ENCODE measurements at regions not wholly inside any gene's neighbourhood (a gene's known extent, or its start where the extent isn't known, plus 50 kb on each side); places are given as distances from the start of the nearest gene placed in this dataset.

GRCh38 chr13:100904293-100904976 is 229.8 kb upstream of the TMTC4 start:
- peaks cover 8% of the 10 kb centered on the region for H3K27me3 Mint-ChIP-seq (ENCODE audit: insufficient read depth)
- H3K9me3 Mint-ChIP-seq, result no peaks in the 10 kb centered on the region
- H3K27ac Mint-ChIP-seq, result no peak overlapping the region
- no peaks in the 10 kb centered on the region for H3K36me3 Mint-ChIP-seq (ENCODE audit: low read depth)
- no peak overlapping the region for H3K4me3 Mint-ChIP-seq
- no peak for TF ChIP-seq CTCF (IDR thresholded peaks at IDR 0.05)
- H3K4me1 Mint-ChIP-seq (ENCODE audit: low read depth), result no peaks in the 10 kb centered on the region
- DNase-seq, result no peak

GRCh38 chr13:100899720-100900316 is 225.2 kb upstream of the TMTC4 start:
- no peak for TF ChIP-seq CTCF (IDR thresholded peaks at IDR 0.05)
- Mint-ChIP-seq H3K9me3 (no peaks in the 10 kb centered on the region), H3K36me3 (ENCODE audit: low read depth) (no peaks in the 10 kb centered on the region), H3K27ac (no peak overlapping the region), H3K4me3 (no peak overlapping the region), H3K27me3 (ENCODE audit: insufficient read depth) (peaks cover 6% of the 10 kb centered on the region), H3K4me1 (ENCODE audit: low read depth) (no peaks in the 10 kb centered on the region)
- no peak for DNase-seq

GRCh38 chr13:100898431-100898830 is 223.8 kb upstream of the TMTC4 start:
- Mint-ChIP-seq H3K27me3 (ENCODE audit: insufficient read depth) (peaks cover 2% of the 10 kb centered on the region), H3K4me1 (ENCODE audit: low read depth) (no peaks in the 10 kb centered on the region), H3K27ac (no peak overlapping the region), H3K36me3 (ENCODE audit: low read depth) (no peaks in the 10 kb centered on the region), H3K9me3 (no peaks in the 10 kb centered on the region), H3K4me3 (no peak overlapping the region)
- no peak for TF ChIP-seq CTCF (IDR thresholded peaks at IDR 0.05)
- no peak for DNase-seq

- Mint-ChIP-seq H3K4me3 (no peak overlapping the region), H3K9me3 (no peaks in the 10 kb centered on the region), H3K27me3 (ENCODE audit: insufficient read depth) (peaks cover 2% of the 10 kb centered on the region), H3K4me1 (ENCODE audit: low read depth) (no peaks in the 10 kb centered on the region), H3K27ac (no peak overlapping the region), H3K36me3 (ENCODE audit: low read depth) (no peaks in the 10 kb centered on the region)
- TF ChIP-seq CTCF (IDR thresholded peaks at IDR 0.05), result no peak
- DNase-seq, result no peak
Observed at GRCh38 chr13:100895651-100896050, 221.1 kb upstream of the TMTC4 start.

- peaks cover 2% of the 10 kb centered on the region for H3K27me3 Mint-ChIP-seq (ENCODE audit: insufficient read depth)
- H3K9me3 Mint-ChIP-seq, result peaks cover 4% of the 10 kb centered on the region; the same call in 1 of the 2 replicates
- no peaks in the 10 kb centered on the region for H3K36me3 Mint-ChIP-seq (ENCODE audit: low read depth)
- no peak for DNase-seq
- H3K4me1 Mint-ChIP-seq (ENCODE audit: low read depth), result peaks cover 5% of the 10 kb centered on the region
- no peak overlapping the region for H3K27ac Mint-ChIP-seq
- TF ChIP-seq CTCF (IDR thresholded peaks at IDR 0.05), result no peak
- H3K4me3 Mint-ChIP-seq, result no peak overlapping the region
Observed at GRCh38 chr13:100892981-100893380, 218.4 kb upstream of the TMTC4 start.
